Sigmoid colon (tissue), 6 donors: ENCODE measurements at regions not wholly inside any gene's neighbourhood (a gene's known extent, or its start where the extent isn't known, plus 50 kb on each side); places are given as distances from the start of the nearest gene placed in this dataset.

Experiments
- DNase-seq: peaks from one replicate; pipeline ENCODE4 v3.0.0-alpha.2; 2019
- H3K27ac ChIP-seq, 4 donors: fragments of 200-600 bp; sonication (generic); one replicate each; pipeline ENCODE4 v1.5.1; 2016 to 2019; ENCODE audit warnings: mild to moderate bottlenecking in 1 of 4
- H3K27me3 ChIP-seq, 3 donors: fragments of 200-600 bp; sonication (generic); one replicate each; pipeline ENCODE4 v1.5.1; 2019; ENCODE audit warnings: mild to moderate bottlenecking in 1 of 3
- H3K36me3 ChIP-seq, 4 donors: fragments of 200-600 bp; sonication (generic); one replicate each; pipeline ENCODE4 v1.5.1; 2016 to 2019
- H3K4me1 ChIP-seq, 4 donors: fragments of 200-600 bp; sonication (generic); one replicate each; pipeline ENCODE4 v1.5.1; 2017 to 2019
- H3K4me3 ChIP-seq, 4 donors: fragments of 200-600 bp; sonication (generic); one replicate each; pipeline ENCODE4 v1.5.1; 2017 to 2019; ENCODE audit warnings: mild to moderate bottlenecking in 2 of 4, moderate library complexity in 1 of 4
- H3K9me3 ChIP-seq, 4 donors: fragments of 200-600 bp in 3 of 4; sonication (generic) in 3 of 4; one replicate each; pipeline versions ENCODE4 v1.5.1 to v1.6.1; 2013 to 2019
- CTCF ChIP-seq, 4 experiments: fragments of 450-650 bp in 3 of 4; fragments of 200-600 bp in 1 of 4; IDR thresholded peaks; one replicate each; pipeline ENCODE4 v1.5.1; 2016 to 2019; ENCODE audit warnings: antibody characterized with exemption in 4 of 4, mild to moderate bottlenecking in 3 of 4, moderate library complexity in 2 of 4
- EP300 ChIP-seq, 4 donors: sonication (generic); formaldehyde crosslinking; IDR thresholded peaks; one replicate each; pipeline ENCODE4 v1.6.1; 2017; ENCODE audit warnings: antibody characterized with exemption in 4 of 4
- POLR2A ChIP-seq, 2 donors: fragments of 450-650 bp; IDR thresholded peaks; one replicate each; pipeline ENCODE4 v1.6.1; 2016; ENCODE audit warnings: antibody characterized with exemption in 2 of 2, mild to moderate bottlenecking in 2 of 2, moderate library complexity in 2 of 2
- POLR2AphosphoS5 ChIP-seq, 4 donors: sonication (generic); formaldehyde crosslinking; IDR thresholded peaks; one replicate each; pipeline ENCODE4 v1.6.1; 2017; ENCODE audit warnings: antibody characterized with exemption in 4 of 4
- WGBS, 2 donors: extraction: QIAGEN DNeasy Blood & Tissue Kit; methylation state at CpG; one replicate each; pipeline ENCODE4 v1.1.7; 2013; 5-methylcytosine and 5-hydroxymethylcytosine counted together
- intact Hi-C: fragments of 100-400 bp; cut with DNase I; formaldehyde crosslinking; loops from one replicate; pipeline ENCODE4 v1.15.1; 2023
- donor health status: healthy with polysubstance abuse.
- donor health status: healthy.

- intact Hi-C loops, result loop anchor here (5.0 kb wide), 1 partner anchor 117 kb away; no protein-coding TSS in a partner anchor
- Histone ChIP-seq H3K9me3 (no peaks in the 10 kb centered on the region), H3K27me3 (no peaks in the 10 kb centered on the region), H3K4me3 (no peak overlapping the region), H3K27ac (no peak overlapping the region), H3K4me1 (peaks cover 0 to 9% (median 6%) of the 10 kb centered on the region in 4 donors), H3K36me3 (no peaks in the 10 kb centered on the region)
- 76 to 78% methylated on average over 7 of the region's 7 CpGs for WGBS, 2 donors
- TF ChIP-seq EP300 (IDR thresholded peaks at IDR 0.05) (no peak), CTCF (IDR thresholded peaks at IDR 0.05) (no peak), POLR2AphosphoS5 (IDR thresholded peaks at IDR 0.05) (no peak), POLR2A (IDR thresholded peaks at IDR 0.05) (no peak)
- DNase-seq, result no peak
Observed at GRCh38 chr11:128289048-128289447, 298.3 kb downstream of the ETS1 start.

- peaks cover 0 to 9% (median 3%) of the 10 kb centered on the region in 4 donors for H3K4me1 ChIP-seq
- 92 to 93% methylated on average over 4 of the region's 4 CpGs for WGBS, 2 donors
- H3K27ac ChIP-seq, result no peak overlapping the region
- no peak for TF ChIP-seq CTCF (IDR thresholded peaks at IDR 0.05)
- TF ChIP-seq POLR2AphosphoS5 (IDR thresholded peaks at IDR 0.05), result no peak
- no peak for TF ChIP-seq EP300 (IDR thresholded peaks at IDR 0.05)
- TF ChIP-seq POLR2A (IDR thresholded peaks at IDR 0.05), result no peak
- no peaks in the 10 kb centered on the region for H3K9me3 ChIP-seq
- H3K36me3 ChIP-seq, result no peaks in the 10 kb centered on the region
- no peak for DNase-seq
- no peak overlapping the region for H3K4me3 ChIP-seq
- intact Hi-C loops, result loop anchor here (5.0 kb wide), 1 partner anchor 116 kb away; no protein-coding TSS in a partner anchor
- H3K27me3 ChIP-seq, result no peaks in the 10 kb centered on the region
Observed at GRCh38 chr11:128288368-128288767, 299.0 kb downstream of the ETS1 start.

- no peak for DNase-seq
- no peak for TF ChIP-seq POLR2A (IDR thresholded peaks at IDR 0.05)
- no peak for TF ChIP-seq CTCF (IDR thresholded peaks at IDR 0.05)
- TF ChIP-seq EP300 (IDR thresholded peaks at IDR 0.05), result no peak
- no peak for TF ChIP-seq POLR2AphosphoS5 (IDR thresholded peaks at IDR 0.05)
- Histone ChIP-seq H3K27ac (no peak overlapping the region), H3K4me1 (peaks cover 0 to 6% (median under 1%) of the 10 kb centered on the region in 4 donors), H3K9me3 (no peaks in the 10 kb centered on the region), H3K27me3 (no peaks in the 10 kb centered on the region), H3K4me3 (no peak overlapping the region), H3K36me3 (no peaks in the 10 kb centered on the region)
- 59 to 95% methylated on average over 2 of the region's 2 CpGs for WGBS, 2 donors
- intact Hi-C loops, result loop anchor here (5.0 kb wide), 1 partner anchor 113 kb away; no protein-coding TSS in a partner anchor
Observed at GRCh38 chr11:128285321-128285720, 302.0 kb downstream of the ETS1 start.

DNA sequence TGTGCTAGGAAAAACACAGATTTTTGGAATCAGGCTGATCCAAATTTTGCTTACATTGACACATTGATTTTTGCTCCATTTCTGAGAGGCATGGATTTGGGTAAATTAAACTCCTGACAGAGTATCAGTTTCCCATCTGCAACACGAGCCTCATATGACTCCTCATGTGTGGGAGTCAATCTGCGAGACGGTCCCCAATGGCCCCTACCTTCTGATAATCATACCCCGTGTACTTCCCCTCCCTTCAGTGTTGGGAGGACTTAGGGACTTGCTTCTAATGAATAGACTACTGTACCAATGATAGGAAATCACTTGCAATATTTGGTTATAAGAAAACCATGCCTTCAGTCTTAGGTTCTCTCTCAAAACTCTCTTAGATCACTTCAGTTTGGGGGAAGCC lies 302.7 kb downstream of the ETS1 start:
- Histone ChIP-seq H3K36me3 (no peaks in the 10 kb centered on the region), H3K4me1 (peaks cover 0 to 1% (median 0%) of the 10 kb centered on the region in 4 donors), H3K27ac (no peak overlapping the region), H3K27me3 (no peaks in the 10 kb centered on the region), H3K4me3 (no peak overlapping the region), H3K9me3 (no peaks in the 10 kb centered on the region)
- no peak for DNase-seq
- TF ChIP-seq EP300 (IDR thresholded peaks at IDR 0.05), result no peak
- TF ChIP-seq POLR2AphosphoS5 (IDR thresholded peaks at IDR 0.05), result no peak
- no peak for TF ChIP-seq CTCF (IDR thresholded peaks at IDR 0.05)
- no peak for TF ChIP-seq POLR2A (IDR thresholded peaks at IDR 0.05)
- intact Hi-C loops, result loop anchor here (5.0 kb wide), 1 partner anchor 112 kb away; no protein-coding TSS in a partner anchor
- 77 to 89% methylated on average over 4 of the region's 4 CpGs for WGBS, 2 donors

- DNase-seq, result no peak
- 83 to 88% methylated on average over 1 of the region's 1 CpG for WGBS, 2 donors
- intact Hi-C loops, result no loop called here
Observed at GRCh38 chr11:128283451-128283850, 303.9 kb downstream of the ETS1 start.

More at GRCh38 chr11:128283451-128283850, 303.9 kb downstream of the ETS1 start:
- Histone ChIP-seq H3K36me3 (no peaks in the 10 kb centered on the region), H3K27me3 (no peaks in the 10 kb centered on the region), H3K4me3 (no peak overlapping the region), H3K9me3 (no peaks in the 10 kb centered on the region), H3K27ac (no peak overlapping the region), H3K4me1 (no peaks in the 10 kb centered on the region)
- TF ChIP-seq POLR2A (IDR thresholded peaks at IDR 0.05) (no peak), POLR2AphosphoS5 (IDR thresholded peaks at IDR 0.05) (no peak), CTCF (IDR thresholded peaks at IDR 0.05) (no peak), EP300 (IDR thresholded peaks at IDR 0.05) (no peak)
